HG03432 (cell line): ENCODE measurements at regions not wholly inside any gene's neighbourhood (a gene's known extent, or its start where the extent isn't known, plus 50 kb on each side); places are given as distances from the start of the nearest gene placed in this dataset.
"Not testable (repeated sequence)": the region's sequence is repeated elsewhere in the genome, so short reads cannot be mapped to it uniquely, and the experiment has no call there.

ENCODE experiments used
- ATAC-seq: cut with Tn5 transposase; IDR thresholded peaks from one replicate; pipeline ENCODE4 v1.9.1; 2021; ENCODE audit warnings: mild to moderate bottlenecking, moderate library complexity; ENCODE audit not compliant: unreplicated experiment

DNA sequence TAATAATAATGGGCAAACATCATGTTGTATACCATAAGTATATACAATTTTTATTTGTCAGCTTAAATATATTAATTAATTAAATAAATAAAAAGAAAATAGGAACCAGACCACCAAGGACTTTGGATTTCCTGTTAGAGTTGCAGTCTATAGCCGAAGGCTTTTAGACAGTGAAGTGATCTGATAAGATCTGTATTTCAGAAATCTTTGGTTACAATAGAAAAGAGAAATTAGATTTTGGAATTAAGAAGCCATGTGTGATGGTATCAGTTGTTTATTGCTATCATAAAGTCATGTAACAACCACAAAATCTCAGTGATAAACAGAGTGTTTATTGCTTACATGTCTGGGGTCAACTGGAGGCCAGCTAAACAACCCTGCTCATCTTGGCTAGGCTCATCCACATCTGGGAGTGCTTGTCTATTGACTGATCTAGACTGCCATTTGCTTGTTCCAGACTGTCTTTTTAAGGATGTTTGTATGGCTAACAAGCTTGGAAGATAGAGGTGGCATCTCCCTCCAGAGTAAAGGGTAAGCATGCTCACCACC is 142.1 kb upstream of the USP9X start:
- no peak for ATAC-seq

DNA sequence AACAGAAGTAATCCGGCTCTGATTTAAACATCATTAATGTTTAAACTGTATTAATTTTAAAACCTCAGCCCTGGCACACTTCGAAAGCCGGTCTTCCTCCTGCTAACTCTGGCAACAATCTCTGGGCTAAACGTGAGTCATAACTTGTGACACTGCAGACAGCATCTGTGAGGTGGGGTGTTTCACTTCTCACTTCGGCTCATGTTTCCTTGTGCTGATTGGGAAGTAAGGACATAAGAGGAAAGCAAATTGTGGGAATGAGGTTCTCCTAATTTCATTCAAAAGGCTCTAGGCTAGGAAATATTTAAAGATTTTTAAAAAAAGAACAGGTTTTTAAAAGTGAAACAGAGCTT is 139.9 kb upstream of the USP9X start:
- ATAC-seq: no peak

DNA sequence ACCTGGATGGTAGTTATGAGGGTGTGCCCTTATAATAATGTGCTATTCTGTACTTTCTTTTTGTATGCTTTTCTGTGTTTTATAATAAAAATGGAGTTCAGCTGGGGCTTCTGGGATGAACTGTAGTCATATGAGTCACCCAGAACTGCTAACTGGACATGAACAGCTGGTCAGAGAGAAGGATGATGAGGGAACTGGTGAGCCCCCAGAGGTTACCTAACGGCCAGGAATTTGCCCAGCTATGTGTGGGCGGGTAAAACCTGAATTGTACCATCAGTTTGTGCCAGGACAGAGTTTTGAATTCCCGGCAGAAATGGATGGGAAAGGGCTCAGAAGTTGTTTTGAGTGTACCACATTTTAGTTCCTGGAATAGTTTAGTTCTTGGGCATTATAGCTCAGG is 138.0 kb upstream of the USP9X start:
- no peak for ATAC-seq

DNA sequence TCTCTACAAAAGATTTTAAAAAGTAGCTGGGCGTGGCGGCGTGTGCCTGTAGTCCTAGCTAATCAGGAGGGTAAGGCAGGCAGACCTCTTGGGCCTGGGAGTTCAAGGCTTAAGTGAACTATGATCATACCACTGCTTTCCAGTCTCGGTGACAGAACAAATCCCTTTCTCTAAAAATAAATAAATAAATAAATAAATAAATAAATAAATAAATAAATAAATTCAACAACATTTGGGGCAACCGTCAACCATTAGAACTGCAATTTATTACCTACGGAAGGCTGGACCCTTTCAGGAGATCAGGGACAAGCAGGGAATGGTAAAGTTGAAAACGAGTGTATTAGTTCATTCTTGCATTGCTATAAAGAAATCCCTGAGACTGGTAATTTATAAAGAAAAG is 136.2 kb upstream of the USP9X start:
- ATAC-seq: no peak

DNA sequence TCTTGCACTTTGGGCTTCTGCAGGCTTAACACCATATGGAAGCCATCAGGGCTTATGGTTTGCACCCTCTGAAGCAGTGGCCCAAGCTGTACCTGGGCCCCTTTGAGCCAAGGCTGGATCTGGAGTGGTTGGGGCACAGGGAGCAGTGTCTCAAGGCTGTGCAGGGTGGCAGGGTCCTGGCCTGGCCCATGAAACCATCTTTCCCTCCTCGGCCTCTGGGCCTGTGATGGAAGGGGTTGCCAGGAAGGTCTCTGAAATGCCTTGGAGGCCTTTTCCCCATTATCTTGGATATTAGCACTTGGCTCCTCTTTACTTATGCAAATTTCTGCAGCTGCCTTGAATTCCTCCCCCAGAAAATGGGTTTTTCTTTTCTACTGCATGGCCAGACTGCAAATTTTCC is 134.7 kb upstream of the USP9X start:
- ATAC-seq: no peak

DNA sequence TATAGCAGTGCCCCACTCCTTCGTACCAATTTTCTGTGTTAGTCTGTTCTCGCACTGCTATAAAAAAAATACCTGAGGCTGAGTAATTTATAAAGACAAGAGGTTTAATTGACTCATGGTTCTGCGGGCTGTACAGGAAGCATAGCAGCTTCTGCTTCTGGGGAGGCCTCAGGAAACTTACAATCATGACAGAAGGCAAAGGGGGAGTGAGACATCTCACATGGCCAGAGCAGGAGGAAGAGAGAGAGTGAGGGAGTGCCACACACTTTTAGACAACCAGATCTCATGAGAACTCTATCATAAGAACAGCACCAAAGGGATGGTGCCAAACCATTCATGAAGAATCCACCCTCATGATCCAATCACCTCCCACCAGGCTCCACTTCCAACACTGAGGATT is 133.8 kb upstream of the USP9X start:
- not testable (repeated sequence) for ATAC-seq

DNA sequence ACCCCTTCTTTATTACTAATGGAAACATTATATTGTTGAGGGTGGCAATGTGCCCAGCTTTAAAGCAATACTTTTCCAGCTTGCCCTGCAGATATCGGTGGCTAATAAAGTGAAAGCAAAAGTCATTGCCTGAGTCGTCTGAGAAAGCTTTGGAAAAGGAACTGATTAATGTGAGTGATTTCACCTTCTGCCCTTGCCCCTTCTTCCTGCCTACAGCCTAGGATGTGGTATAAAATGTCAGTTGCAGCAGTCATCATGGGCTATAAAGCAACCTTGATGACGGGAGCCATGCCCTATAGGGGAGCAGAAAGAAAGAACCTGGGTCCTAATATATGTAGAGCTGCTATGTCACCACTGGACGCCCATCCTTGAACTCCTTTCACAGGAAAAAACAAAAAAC is 132.4 kb upstream of the USP9X start:
- peak; percentile 35 for ATAC-seq

DNA sequence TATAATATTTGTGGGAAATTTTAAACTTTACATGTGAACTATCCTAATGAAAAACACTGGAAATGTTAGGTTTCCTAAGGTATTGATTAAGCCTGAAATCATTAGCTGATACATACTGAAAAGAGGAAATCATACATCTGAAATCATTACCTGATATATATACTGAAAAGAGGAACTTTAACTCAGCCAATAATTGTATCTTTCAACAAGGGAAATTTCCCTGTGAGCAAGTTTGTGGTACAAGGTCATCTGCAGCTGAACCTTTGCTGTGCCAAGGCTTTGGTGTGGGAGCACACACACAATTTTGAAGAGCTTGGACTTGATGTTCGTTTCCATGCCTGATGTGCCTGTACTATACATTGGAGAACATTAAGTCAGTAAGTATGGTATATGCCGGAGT is 131.9 kb upstream of the USP9X start:
- ATAC-seq: peak; percentile 68

DNA sequence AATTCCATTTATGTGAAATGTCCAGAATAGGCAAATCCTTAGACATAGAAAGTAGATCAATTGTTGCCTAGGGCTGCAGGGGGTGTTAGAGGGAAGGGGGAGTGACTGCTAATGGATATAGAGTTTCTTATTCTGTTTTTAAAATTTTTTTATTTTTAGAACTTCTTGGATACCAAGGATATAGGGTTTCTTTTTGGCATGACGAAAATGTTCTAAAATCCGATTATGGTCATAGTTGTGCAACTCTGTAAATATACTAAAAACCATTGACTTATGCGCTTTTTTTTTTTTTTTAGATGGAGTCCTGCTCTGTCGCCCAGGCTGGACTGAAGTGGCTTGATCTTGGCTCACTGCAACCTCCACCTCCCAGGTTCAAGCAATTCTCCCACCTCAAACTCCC is 125.2 kb upstream of the USP9X start:
- ATAC-seq: no peak

DNA sequence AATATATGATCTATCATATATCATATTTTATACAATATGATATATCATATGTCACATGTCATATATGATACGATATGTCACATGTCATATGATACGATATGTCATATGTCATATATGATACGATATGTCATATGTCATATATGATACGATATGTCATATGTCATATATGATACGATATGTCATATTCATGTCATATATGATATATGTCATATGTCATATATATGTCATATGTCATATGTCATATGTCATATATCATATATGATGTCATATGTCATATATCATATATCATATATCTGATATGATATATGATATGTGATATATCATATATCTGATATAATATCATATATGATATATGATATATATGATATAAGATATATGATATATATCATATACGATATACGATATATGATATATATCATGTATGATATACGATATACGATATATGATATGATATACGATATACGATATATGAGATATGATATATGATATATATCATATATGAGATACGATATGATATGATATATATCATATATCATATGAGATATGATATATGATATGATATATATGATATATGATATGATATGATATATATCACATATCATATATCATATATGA is 122.3 kb upstream of the USP9X start:
- no peak for ATAC-seq

DNA sequence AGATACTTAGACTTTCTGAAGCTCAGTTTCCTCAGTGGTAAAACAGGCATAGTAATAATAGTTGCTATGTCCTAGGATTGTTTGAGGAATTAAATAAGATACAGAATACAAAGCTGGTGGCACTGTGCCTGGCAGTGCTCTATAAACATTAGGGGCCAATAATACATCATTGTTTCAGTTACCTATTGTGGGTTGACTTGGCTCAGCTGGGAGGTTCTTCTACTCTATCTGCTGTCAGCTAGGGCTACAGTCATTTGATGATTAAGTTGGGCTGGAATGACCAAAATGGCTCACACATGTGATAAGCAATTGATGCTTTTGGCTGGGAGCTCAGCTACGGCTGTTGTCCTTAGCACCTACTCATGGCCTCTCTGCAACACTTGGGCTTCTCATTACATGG is 121.2 kb upstream of the USP9X start:
- ATAC-seq: no peak

DNA sequence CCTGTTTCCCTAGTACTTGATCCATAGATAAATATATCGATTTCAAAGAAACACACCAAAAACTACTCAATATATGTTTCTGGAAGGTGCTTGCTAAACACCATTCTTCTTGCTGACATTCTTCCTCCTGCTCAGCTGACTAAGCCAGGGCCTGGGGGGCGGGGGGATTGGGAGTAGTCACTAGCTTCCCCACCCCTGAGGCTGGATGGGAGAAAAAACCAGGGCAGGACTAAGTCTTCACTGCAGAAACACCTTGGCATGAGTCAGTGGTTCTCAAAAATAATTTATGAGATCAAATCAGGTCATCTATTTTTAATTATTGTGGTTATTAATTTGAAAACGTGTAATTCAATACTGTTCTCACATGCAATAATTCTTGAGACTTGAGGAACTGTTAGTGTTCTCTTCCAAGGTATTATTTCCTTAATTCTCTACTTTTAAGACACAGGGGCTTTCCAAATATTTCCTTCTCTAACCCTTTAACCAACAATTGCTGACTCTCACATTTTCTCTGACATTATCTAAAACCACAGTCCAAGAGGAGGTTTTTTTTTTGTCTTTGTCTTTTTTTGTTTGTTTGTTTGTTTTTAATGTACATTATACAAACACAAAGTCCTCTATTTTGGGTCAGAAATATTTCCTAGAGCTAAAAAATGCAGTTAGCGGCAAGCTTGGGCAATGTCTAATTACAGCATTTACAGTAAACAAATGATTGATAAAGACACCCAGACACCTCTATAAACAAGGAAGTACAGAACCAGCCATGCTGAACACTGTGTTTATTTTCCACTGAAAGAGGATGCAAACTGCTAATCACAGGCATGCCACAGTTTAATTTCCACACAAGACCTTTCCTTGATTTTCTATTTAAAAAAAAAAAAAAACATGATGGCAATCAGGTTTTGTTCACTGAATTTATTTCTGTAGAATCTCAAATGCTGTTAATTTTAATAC is 120.3 kb upstream of the USP9X start:
- ATAC-seq: no peak

DNA sequence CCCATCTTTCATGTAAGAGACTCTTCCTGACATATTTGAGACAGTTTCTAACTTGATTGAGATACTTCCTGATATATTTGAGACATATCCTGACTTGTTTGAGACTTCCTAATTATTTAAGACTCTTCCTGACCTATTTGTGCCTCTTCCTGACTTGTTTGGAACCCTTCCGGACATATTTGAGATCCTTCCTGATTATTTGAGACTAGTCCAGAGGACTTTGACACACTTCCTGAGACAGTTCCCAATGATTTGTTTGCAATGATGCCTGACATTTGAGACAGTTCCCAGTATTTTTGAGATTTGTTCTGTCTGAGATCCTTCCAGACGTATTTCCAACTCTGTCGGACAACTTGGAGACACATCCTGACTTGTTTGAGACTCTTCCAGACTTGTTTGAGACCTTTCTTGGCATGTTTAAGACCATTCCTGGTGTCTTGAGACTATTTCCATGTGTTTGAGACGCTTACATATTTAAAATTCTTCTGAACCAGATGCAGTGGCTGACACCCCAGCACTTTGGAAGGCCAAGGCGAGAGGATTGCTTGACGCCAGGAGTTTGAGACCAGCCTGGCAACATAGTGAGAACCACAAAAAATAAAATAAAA is 118.9 kb upstream of the USP9X start:
- no peak for ATAC-seq

DNA sequence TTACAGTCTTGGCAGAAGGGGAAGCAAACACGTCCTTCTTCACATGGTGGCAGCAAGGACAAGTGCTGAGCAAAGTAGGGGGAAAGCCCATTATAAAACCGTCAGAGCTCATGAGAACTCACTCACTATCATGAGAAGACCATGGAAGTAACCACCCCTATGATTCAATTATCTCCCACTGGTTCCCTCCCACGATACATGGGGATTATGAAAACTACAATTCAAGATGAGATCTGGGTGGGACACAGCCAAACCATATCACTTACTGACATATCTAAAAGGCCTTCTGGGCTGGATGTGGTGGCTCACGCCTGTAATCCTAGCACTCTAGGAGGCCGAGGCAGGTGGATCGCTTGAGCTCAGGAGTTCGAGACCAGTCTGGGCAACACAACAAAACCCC is 117.1 kb upstream of the USP9X start:
- ATAC-seq: no peak

DNA sequence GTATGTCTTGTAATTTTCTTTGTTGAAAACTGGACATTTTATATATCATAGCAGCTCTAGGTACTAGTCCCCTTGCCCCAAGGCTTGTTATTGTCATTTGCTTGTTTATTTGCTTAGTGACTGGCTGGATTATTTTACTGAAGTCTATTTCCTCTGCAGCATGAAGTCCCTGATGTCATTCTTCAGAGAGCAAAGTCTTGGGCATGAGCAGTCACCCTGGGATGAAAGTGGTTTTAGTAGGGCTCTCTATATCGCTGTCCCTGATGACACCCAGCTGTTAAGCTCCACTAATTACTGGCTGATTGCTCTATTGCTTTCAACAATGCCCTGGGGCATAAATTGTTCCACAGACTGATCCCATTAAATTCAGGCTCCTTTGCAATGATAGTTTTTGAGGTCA is 113.5 kb upstream of the USP9X start:
- no peak for ATAC-seq

DNA sequence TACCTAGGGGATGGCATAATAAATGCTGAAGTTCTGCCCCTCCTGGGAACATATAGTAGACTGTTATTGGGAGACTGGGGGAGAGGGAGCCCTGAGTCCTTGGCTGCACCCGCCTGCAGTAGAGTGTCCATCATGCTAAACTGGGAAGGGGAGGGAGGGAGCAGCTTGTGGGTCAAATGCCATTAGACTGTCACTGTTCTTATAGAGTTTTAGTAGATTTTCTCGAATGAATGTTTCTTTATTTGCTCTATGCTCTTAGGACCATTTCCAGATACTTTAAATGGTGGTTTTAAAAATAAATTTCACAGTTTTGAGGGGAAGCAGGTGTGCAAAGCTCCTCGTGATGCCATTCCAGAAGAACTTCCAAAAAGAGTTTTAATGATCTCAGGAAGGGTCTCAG is 111.6 kb upstream of the USP9X start:
- ATAC-seq: no peak

DNA sequence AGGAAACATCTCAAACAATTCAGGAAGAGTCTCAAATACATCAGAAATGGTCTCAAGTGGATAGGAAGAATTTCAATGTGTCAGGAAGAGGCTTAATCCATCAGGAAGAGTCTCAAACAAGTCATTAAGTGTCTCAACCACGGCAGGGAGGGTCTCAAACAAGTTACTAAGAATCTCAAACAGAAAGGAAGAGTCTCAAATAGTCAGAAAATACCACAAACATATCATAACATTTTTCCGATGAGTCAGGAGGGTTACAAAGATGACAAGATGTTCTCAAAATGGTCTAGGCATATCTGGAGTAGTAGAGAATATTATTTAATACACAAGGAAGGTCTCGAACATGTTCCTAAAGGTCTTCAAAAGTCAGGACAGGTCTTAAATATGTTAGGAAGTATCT is 109.3 kb upstream of the USP9X start:
- ATAC-seq: no peak

DNA sequence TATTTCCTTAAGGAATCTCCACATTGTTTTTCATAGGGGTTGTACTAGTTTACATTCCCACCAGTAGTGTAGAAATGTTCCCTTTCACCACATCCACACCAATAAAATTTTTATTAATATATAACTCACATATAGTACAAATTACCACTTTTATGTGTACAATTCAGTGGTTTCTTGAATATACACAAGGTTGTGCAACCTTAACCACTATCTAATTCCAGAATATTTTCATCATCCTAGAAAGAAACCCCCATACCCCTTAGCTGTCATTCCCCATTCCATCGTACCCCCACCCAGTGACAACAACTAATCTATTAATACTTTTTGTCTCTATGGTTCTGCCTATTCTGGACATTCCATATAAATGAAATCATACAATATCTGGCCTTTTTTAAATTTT is 108.3 kb upstream of the USP9X start:
- ATAC-seq: no peak

DNA sequence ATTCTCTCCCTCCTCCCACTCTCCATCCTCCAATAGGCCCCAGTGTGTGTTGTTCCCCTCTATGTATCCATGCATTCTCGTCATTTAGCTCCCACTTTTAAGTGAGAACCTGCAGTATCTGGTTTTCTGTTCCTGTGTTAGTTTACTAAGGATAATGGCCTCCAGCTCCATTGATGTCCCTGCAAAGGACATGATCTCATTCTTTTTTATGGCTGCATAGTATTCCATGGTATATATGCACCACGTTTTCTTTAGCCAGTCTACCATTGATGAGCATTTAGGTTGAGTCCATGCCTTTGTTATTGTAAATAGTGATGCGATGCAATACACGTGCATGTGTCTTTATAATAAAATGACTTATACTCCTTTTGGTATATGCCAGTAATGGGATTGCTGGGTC is 100.3 kb upstream of the USP9X start:
- no peak for ATAC-seq

DNA sequence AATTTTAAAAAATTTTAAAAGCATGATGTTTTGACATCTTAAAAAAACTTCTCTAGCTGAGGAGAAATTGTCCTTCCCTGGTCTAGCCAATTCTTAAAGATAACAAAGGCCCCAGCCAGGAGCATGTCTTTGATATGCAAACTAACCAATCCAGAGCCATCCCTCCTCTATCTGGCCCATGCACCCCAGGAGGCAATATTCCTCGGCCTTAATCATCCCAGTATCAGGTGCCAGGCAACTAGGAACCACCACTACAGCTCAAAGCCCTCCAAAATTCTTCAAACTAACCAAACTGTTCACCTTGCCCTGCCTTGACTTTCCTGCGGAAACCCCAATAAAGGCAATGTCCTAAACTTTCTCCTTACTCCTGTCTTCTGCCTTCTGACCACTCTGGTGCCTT is 97.8 kb upstream of the USP9X start:
- no peak for ATAC-seq

DNA sequence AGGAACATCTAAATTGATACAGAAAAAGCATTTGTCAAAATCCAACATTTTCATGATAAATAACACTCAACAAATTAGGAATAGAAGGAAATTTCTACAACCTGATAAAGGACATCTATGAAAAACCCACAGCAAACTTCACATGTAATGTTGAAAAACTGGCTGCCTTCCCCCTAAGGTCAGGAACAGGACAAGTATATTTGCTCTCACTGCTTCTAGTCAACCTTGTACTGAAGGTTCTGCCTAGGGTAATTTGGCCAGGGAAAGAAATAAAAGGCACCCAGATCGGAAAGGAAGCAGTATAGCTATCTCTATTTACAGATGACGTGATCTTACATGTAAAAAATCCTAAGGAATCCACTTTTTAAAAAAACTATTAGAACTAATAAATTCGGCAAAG is 97.1 kb upstream of the USP9X start:
- ATAC-seq: no peak

DNA sequence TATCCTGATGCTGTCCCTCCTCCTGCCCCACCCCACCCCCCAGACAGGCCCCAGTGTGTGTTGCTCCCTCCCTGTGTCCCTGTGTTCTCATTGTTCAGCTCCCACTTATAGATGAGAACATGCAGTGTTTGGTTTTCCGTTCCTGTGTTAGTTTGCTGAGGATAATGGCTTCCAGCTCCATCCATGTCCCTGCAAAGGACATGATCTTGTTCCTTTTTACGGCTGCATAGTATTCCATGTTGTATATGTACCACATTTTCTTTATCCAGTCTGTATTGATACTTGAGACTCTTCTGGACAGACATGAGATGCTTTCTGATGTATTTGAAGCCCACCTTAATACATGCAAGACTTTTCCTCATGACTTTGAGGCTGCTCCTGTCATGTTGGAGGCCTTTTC is 91.8 kb upstream of the USP9X start:
- not testable (repeated sequence) for ATAC-seq
